A549 (cell line): ENCODE measurements at regions not wholly inside any gene's neighbourhood (a gene's known extent, or its start where the extent isn't known, plus 50 kb on each side); places are given as distances from the start of the nearest gene placed in this dataset.

Experiments used
- ATAC-seq, 2 experiments: fragments of 200-7000 bp in 1 of 2; fragments of >200 bp in 1 of 2; cut with Nextera tagmentation in 1 of 2; cut with Tn5 transposase in 1 of 2; 3 replicates each; pipeline versions ENCODE4 v1.8.0 to v1.9.1; 2018 to 2020; ENCODE audit warnings: mild to moderate bottlenecking in 1 of 2, moderate library complexity in 1 of 2
- CTCF ChIA-PET: fragments of 300-600 bp; sonication (Branson Sonifier 250); formaldehyde crosslinking; extraction: SDS; loops from one replicate; lab custom pipeline; 2021; ENCODE audit warnings: antibody characterized with exemption, inconsistent platforms; lab: Yijun Ruan, JAX
- POLR2A ChIA-PET: fragments of 350-600 bp; formaldehyde crosslinking; extraction: SDS; loops from one replicate; lab custom pipeline; 2021; ENCODE audit warnings: antibody characterized with exemption, inconsistent platforms; lab: Yijun Ruan, JAX
- DNase-seq, 2 experiments: peaks; one replicate each; pipeline versions ENCODE4 v3.0.0 to v3.0.0-alpha.2; 2011 to 2016; ENCODE audit warnings: low read depth in 1 of 2, low spot score in 1 of 2
- FAIRE-seq: peaks from 2 replicates; lab custom pipeline; 2011; peaks lifted over from hg19 to GRCh38; lab: Jason Lieb, UNC
- H3K27ac ChIP-seq, 2 experiments: fragments of >200 bp; sonication (Bioruptor Twin); formaldehyde crosslinking; 3 replicates each; pipeline ENCODE4 v1.5.1; 2016 to 2017
- H3K4me1 ChIP-seq: fragments of >200 bp; sonication (Bioruptor Twin); formaldehyde crosslinking; 3 replicates; pipeline ENCODE4 v1.6.1; 2016
- H3K4me2 ChIP-seq: fragments of >200 bp; sonication (Bioruptor Twin); formaldehyde crosslinking; 3 replicates; pipeline ENCODE4 v1.6.1; 2016
- H3K4me3 ChIP-seq: fragments of >200 bp; sonication (Bioruptor Twin); formaldehyde crosslinking; 3 replicates; pipeline ENCODE4 v1.5.1; 2016
- H3K9me3 ChIP-seq: fragments of >200 bp; sonication (Bioruptor Twin); formaldehyde crosslinking; 3 replicates; pipeline ENCODE4 v1.6.1; 2016
- BHLHE40 ChIP-seq: IDR thresholded peaks from 2 replicates; pipeline ENCODE4 v1.6.1; 2012; ENCODE audit warnings: low read depth, low read length, inconsistent platforms
- CBX2 ChIP-seq: fragments of 200-600 bp; sonication (generic); IDR thresholded peaks from 2 replicates; pipeline ENCODE4 v1.6.1; 2016; ENCODE audit warnings: low read depth, mild to moderate bottlenecking, borderline replicate concordance
- ELK1 ChIP-seq: fragments of 150-350 bp; IDR thresholded peaks from 2 replicates; pipeline ENCODE4 v1.6.1; 2014; ENCODE audit warnings: low read depth, mild to moderate bottlenecking, low read length
- EP300 ChIP-seq, 2 experiments: fragments of >200 bp; sonication (Bioruptor Twin); formaldehyde crosslinking; IDR thresholded peaks; 2 replicates in 1 of 2; 3 replicates in 1 of 2; pipeline ENCODE4 v1.6.1; 2016 to 2017
- ESRRA ChIP-seq: fragments of 150-350 bp; IDR thresholded peaks from 2 replicates; pipeline ENCODE4 v1.6.1; 2014; ENCODE audit warnings: mild to moderate bottlenecking, low read length, borderline replicate concordance
- FOSB ChIP-seq: fragments of 250-450 bp; sonication (Bioruptor Pico); IDR thresholded peaks from 2 replicates; pipeline ENCODE4 v1.5.0; 2020; ENCODE audit warnings: mild to moderate bottlenecking, moderate library complexity
- HOXA7 ChIP-seq: fragments of 250-450 bp; sonication (Bioruptor Pico); IDR thresholded peaks from 2 replicates; pipeline ENCODE4 v1.5.0; 2020; ENCODE audit warnings: mild to moderate bottlenecking, moderate library complexity
- JUN ChIP-seq, 2 experiments: fragments of >200 bp; sonication (Bioruptor Twin); formaldehyde crosslinking; IDR thresholded peaks; 2 replicates in 1 of 2; 3 replicates in 1 of 2; pipeline ENCODE4 v1.6.1; 2016 to 2017
- KDM1A ChIP-seq: fragments of 200-600 bp; sonication (generic); IDR thresholded peaks from 2 replicates; pipeline ENCODE4 v1.6.1; 2016; ENCODE audit warnings: low read depth, mild to moderate bottlenecking
- NFE2L2 ChIP-seq: fragments of 150-350 bp; conservative IDR thresholded peaks from 2 replicates; pipeline ENCODE4 v1.6.1; 2014; ENCODE audit warnings: low read length
- NPAS2 ChIP-seq: fragments of 250-450 bp; sonication (Bioruptor Pico); IDR thresholded peaks from 2 replicates; pipeline ENCODE4 v1.8.0; 2022; ENCODE audit warnings: mild to moderate bottlenecking, moderate library complexity, borderline replicate concordance
- PBX3 ChIP-seq: IDR thresholded peaks from 2 replicates; pipeline ENCODE4 v1.6.1; 2012
- PHF8 ChIP-seq: fragments of 200-600 bp; sonication (generic); IDR thresholded peaks from 2 replicates; pipeline ENCODE4 v1.6.1; 2016; ENCODE audit warnings: low read depth, mild to moderate bottlenecking, antibody characterized with exemption, moderate library complexity, borderline replicate concordance
- REST ChIP-seq: fragments of 200-600 bp; sonication (generic); IDR thresholded peaks from 2 replicates; pipeline ENCODE4 v1.6.1; 2016; ENCODE audit warnings: antibody characterized with exemption, mild to moderate bottlenecking, moderate library complexity
- USF2 ChIP-seq: fragments of 450-650 bp; IDR thresholded peaks from 2 replicates; pipeline ENCODE4 v1.6.1; 2014; ENCODE audit warnings: antibody characterized with exemption
- WGBS: methylation state at CpG from one replicate; pipeline ENCODE4 v1.1.6; 2017; ENCODE audit errors: missing lambda C conversion rate; 5-methylcytosine and 5-hydroxymethylcytosine counted together

GRCh38 chr5:31062902-31063580, 130.4 kb upstream of the CDH6 start:
- no peak for FAIRE-seq
- no peak for ATAC-seq
- DNase-seq, result no peak
- POLR2A ChIA-PET, result no interaction called here
- no peak overlapping the region for H3K27ac ChIP-seq
- no peak overlapping the region for H3K4me2 ChIP-seq
- no peak for TF ChIP-seq FOSB (CRISPR knock-in tag)
- H3K4me3 ChIP-seq, result no peak overlapping the region
- WGBS, result 21% methylated on average over 3 of the region's 3 CpGs
- H3K9me3 ChIP-seq, result no peaks in the 10 kb centered on the region
- H3K4me1 ChIP-seq, result no peaks in the 10 kb centered on the region
- CTCF ChIA-PET, result no interaction called here

GRCh38 chr5:31059889-31060288, 133.6 kb upstream of the CDH6 start:
- no peak overlapping the region for H3K27ac ChIP-seq
- no peak overlapping the region for H3K4me3 ChIP-seq
- 25% methylated on average over 2 of the region's 2 CpGs for WGBS
- H3K4me1 ChIP-seq, result no peaks in the 10 kb centered on the region
- CTCF ChIA-PET, result no interaction called here
- TF ChIP-seq JUN (IDR thresholded peaks at IDR 0.05) (no peak), EP300 (IDR thresholded peaks at IDR 0.05) (no peak)
- DNase-seq (no peak), ATAC-seq (no peak), FAIRE-seq (no peak)
- no peaks in the 10 kb centered on the region for H3K9me3 ChIP-seq
- POLR2A ChIA-PET, result no interaction called here
- H3K4me2 ChIP-seq, result no peak overlapping the region

- ATAC-seq (no peak), DNase-seq (no peak), FAIRE-seq (no peak)
- no peaks in the 10 kb centered on the region for H3K9me3 ChIP-seq
- H3K4me1 ChIP-seq, result no peaks in the 10 kb centered on the region
- H3K27ac ChIP-seq, result no peak overlapping the region
- TF ChIP-seq BHLHE40 (no peak), FOSB (CRISPR knock-in tag) (no peak)
- POLR2A ChIA-PET, result no interaction called here
- WGBS, result 36% methylated on average over 4 of the region's 4 CpGs
- H3K4me2 ChIP-seq, result no peak overlapping the region
- H3K4me3 ChIP-seq, result no peak overlapping the region
- CTCF ChIA-PET, result no interaction called here
Measured at GRCh38 chr5:31054453-31054852, 139.0 kb upstream of the CDH6 start.

- CTCF ChIA-PET, result no interaction called here
- POLR2A ChIA-PET, result no interaction called here
- Histone ChIP-seq H3K27ac (no peak overlapping the region), H3K4me1 (no peaks in the 10 kb centered on the region), H3K4me3 (no peak overlapping the region), H3K9me3 (no peaks in the 10 kb centered on the region), H3K4me2 (no peak overlapping the region)
- WGBS, result 34% methylated on average over 7 of the region's 7 CpGs
- FAIRE-seq (no peak), ATAC-seq (no peak), DNase-seq (no peak)
- TF ChIP-seq PBX3, result no peak
- TF ChIP-seq NFE2L2, result peak; percentile 68
Measured at GRCh38 chr5:31052937-31053658, 140.4 kb upstream of the CDH6 start.

- ATAC-seq (no peak), DNase-seq (no peak), FAIRE-seq (no peak)
- CTCF ChIA-PET, result no interaction called here
- WGBS, result 22% methylated on average over 4 of the region's 4 CpGs
- Histone ChIP-seq H3K9me3 (no peaks in the 10 kb centered on the region), H3K4me2 (no peak overlapping the region), H3K27ac (no peak overlapping the region), H3K4me3 (no peak overlapping the region), H3K4me1 (no peaks in the 10 kb centered on the region)
- POLR2A ChIA-PET, result no interaction called here
- TF ChIP-seq PHF8, result no peak
- TF ChIP-seq HOXA7 (CRISPR knock-in tag), result no peak
- TF ChIP-seq NFE2L2, result no peak
- no peak for TF ChIP-seq ESRRA
- TF ChIP-seq JUN (IDR thresholded peaks at IDR 0.05), result no peak
- TF ChIP-seq CBX2, result no peak
- no peak for TF ChIP-seq USF2
- no peak for TF ChIP-seq BHLHE40
- TF ChIP-seq NPAS2 (CRISPR knock-in tag), result no peak
- TF ChIP-seq REST, result no peak
- no peak for TF ChIP-seq ELK1
- TF ChIP-seq KDM1A, result no peak
Measured at GRCh38 chr5:31051316-31051715, 142.2 kb upstream of the CDH6 start.
